Thyroid gland (tissue), 4 donors: ENCODE measurements at regions not wholly inside any gene's neighbourhood (a gene's known extent, or its start where the extent isn't known, plus 50 kb on each side); places are given as distances from the start of the nearest gene placed in this dataset.

ENCODE experiments used
- DNase-seq, 2 donors: peaks; one replicate each; pipeline ENCODE4 v3.0.0-alpha.2; 2019
- H3K27ac ChIP-seq, 3 donors: fragments of 200-600 bp; sonication (generic); 1 replicate in 2 of 3; 2 replicates in 1 of 3; pipeline ENCODE4 v1.5.1; 2016 to 2019; ENCODE audit warnings: mild to moderate bottlenecking in 1 of 3, moderate library complexity in 1 of 3
- H3K27me3 ChIP-seq: fragments of 200-600 bp; sonication (generic); one replicate; pipeline ENCODE4 v1.5.1; 2019
- H3K36me3 ChIP-seq, 2 donors: fragments of 200-600 bp; sonication (generic); one replicate each; pipeline ENCODE4 v1.5.1; 2016 to 2019
- H3K4me1 ChIP-seq, 2 donors: fragments of 200-600 bp; sonication (generic); one replicate each; pipeline ENCODE4 v1.5.1; 2017 to 2019
- H3K4me3 ChIP-seq, 3 donors: fragments of 200-600 bp; sonication (generic); replicated peaks in 1 of 3; 1 replicate in 2 of 3; 2 replicates in 1 of 3; pipeline ENCODE4 v1.5.1; 2016; ENCODE audit warnings: mild to moderate bottlenecking in 1 of 3
- H3K9me3 ChIP-seq: fragments of 200-600 bp; sonication (generic); one replicate; pipeline ENCODE4 v1.5.1; 2017
- POLR2A ChIP-seq, 2 donors: fragments of 450-650 bp; IDR thresholded peaks; one replicate each; pipeline ENCODE4 v1.6.1; 2017; ENCODE audit warnings: antibody characterized with exemption in 2 of 2, mild to moderate bottlenecking in 2 of 2, moderate library complexity in 1 of 2
- WGBS, 2 donors: methylation state at CpG; one replicate each; pipeline ENCODE4 v1.1.5; 2017; 5-methylcytosine and 5-hydroxymethylcytosine counted together
- intact Hi-C: fragments of 100-400 bp; cut with DNase I; formaldehyde crosslinking; loops from one replicate; pipeline ENCODE4 v1.15.1; 2023
- TF ChIP-seq, protein P1 (sequence below), 6 experiments: fragments of 200-600 bp in 3 of 6; fragments of 450-650 bp in 3 of 6; sonication (generic) in 3 of 6; IDR thresholded peaks; one replicate each; pipeline ENCODE4 v1.5.1; 2016 to 2019; ENCODE audit warnings: antibody characterized with exemption in 6 of 6, mild to moderate bottlenecking in 2 of 6, inconsistent platforms in 1 of 6, moderate library complexity in 1 of 6

DNA sequence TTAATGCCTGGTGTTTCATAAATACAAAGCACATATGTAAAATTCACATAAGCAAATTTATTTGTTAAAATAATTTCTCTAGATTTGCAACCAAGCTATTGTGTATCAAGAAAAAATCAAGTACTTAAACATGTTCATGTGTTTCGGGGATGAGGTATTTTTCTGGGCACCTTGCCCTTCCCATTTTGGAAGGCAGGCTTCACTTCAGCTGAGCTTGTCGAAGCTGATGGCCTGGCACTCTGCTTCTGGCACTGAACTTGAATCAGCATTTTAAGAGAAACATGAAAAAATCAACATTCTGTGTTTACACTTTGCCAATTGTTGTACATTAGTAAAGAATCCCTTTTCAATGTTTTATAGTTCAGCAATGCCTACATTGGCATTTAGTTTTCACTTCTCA lies 179.1 kb upstream of the STEAP4 start:
- intact Hi-C loops = no loop called here
- H3K9me3 ChIP-seq = no peaks in the 10 kb centered on the region
- peak; percentile 58 to 73 for DNase-seq
- WGBS, 2 donors = 23 to 34% methylated on average over 2 of the region's 2 CpGs
- H3K27ac ChIP-seq = no peak overlapping the region
- no peak overlapping the region for H3K4me3 ChIP-seq
- H3K27me3 ChIP-seq = no peaks in the 10 kb centered on the region
- H3K4me1 ChIP-seq = peaks cover 0 to 4% of the 10 kb centered on the region in 2 donors
- H3K36me3 ChIP-seq = no peaks in the 10 kb centered on the region
- TF ChIP-seq POLR2A (IDR thresholded peaks at IDR 0.05) = no peak
- TF ChIP-seq, protein P1, sequence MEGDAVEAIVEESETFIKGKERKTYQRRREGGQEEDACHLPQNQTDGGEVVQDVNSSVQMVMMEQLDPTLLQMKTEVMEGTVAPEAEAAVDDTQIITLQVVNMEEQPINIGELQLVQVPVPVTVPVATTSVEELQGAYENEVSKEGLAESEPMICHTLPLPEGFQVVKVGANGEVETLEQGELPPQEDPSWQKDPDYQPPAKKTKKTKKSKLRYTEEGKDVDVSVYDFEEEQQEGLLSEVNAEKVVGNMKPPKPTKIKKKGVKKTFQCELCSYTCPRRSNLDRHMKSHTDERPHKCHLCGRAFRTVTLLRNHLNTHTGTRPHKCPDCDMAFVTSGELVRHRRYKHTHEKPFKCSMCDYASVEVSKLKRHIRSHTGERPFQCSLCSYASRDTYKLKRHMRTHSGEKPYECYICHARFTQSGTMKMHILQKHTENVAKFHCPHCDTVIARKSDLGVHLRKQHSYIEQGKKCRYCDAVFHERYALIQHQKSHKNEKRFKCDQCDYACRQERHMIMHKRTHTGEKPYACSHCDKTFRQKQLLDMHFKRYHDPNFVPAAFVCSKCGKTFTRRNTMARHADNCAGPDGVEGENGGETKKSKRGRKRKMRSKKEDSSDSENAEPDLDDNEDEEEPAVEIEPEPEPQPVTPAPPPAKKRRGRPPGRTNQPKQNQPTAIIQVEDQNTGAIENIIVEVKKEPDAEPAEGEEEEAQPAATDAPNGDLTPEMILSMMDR (IDR thresholded peaks at IDR 0.05) = no peak

DNA sequence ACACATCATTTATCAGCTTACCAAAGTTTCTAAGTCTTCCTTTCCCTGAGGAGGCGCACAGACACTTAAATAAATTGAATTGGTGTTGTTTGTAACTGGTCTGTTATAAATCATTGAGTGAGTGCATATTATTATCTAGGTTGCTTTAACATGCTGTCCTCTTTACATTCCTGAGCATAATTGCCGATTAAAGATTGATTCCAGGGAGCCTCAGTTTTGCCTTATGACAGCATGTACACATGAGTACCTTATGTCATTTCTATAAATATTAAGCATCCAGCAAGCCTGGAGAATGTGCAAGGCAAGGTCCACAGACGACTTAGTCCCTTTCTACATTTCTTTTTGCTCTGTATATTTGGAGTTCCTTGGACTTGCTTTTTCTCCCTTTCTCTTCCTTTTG lies 177.9 kb upstream of the STEAP4 start:
- no peak for DNase-seq
- H3K27ac ChIP-seq = no peak overlapping the region
- H3K27me3 ChIP-seq = no peaks in the 10 kb centered on the region
- no peak overlapping the region for H3K4me3 ChIP-seq
- TF ChIP-seq, protein P1 (IDR thresholded peaks at IDR 0.05) = no peak
- no peak for TF ChIP-seq POLR2A (IDR thresholded peaks at IDR 0.05)
- H3K36me3 ChIP-seq = no peaks in the 10 kb centered on the region
- WGBS, 2 donors = 81 to 84% methylated on average over 3 of the region's 3 CpGs
- intact Hi-C loops = no loop called here
- peaks cover 0 to 5% of the 10 kb centered on the region in 2 donors for H3K4me1 ChIP-seq
- H3K9me3 ChIP-seq = no peaks in the 10 kb centered on the region

DNA sequence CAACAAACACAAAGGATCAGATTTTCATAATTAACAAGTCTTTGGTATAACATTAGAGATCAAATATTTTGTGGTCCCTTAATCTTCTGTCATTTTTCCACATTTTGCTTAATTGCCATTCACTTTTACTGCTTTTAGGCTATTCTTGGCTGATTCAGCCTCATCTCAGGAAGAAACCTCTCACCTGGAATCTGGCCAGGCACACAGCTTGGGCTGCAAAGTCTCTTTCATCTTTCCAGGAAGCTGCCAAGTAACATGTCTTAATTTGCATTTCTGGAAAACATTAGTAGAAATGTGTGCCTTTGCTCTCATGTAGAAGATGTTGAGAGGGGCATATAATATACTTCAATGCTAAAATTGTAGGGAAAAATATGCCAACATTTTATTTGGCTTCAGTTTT lies 174.2 kb upstream of the STEAP4 start:
- intact Hi-C loops = no loop called here
- no peak for TF ChIP-seq POLR2A (IDR thresholded peaks at IDR 0.05)
- TF ChIP-seq, protein P1 (IDR thresholded peaks at IDR 0.05) = no peak
- no peaks in the 10 kb centered on the region for H3K27me3 ChIP-seq
- H3K4me3 ChIP-seq = no peak overlapping the region
- H3K36me3 ChIP-seq = no peaks in the 10 kb centered on the region
- peaks cover 0 to 5% of the 10 kb centered on the region in 2 donors for H3K4me1 ChIP-seq
- no peak overlapping the region for H3K27ac ChIP-seq
- H3K9me3 ChIP-seq = no peaks in the 10 kb centered on the region
- peak; percentile 48 to 55 for DNase-seq

DNA sequence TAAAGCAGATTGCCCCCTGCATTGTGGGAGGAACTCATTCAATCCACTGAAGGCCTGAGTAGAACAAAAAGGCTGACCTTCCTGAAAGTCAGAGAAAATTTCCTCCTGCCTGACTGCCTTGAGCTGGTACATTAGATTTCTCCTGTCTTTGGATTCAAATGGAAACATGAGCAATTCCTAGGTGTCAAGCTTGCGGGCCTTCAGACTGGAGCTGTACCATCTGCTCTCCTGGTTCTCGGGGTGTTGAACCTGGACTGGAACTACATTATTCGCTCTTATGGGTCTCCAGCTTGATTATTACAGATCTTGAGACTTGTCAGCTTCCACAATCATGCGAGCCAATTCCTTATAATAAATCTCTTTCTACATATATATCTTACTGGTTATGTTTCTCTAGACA lies 173.6 kb upstream of the STEAP4 start:
- H3K27ac ChIP-seq = no peak overlapping the region
- no peak for DNase-seq
- 46 to 69% methylated on average over 4 of the region's 4 CpGs for WGBS, 2 donors
- TF ChIP-seq POLR2A (IDR thresholded peaks at IDR 0.05) = no peak
- TF ChIP-seq, protein P1 (IDR thresholded peaks at IDR 0.05) = no peak
- H3K36me3 ChIP-seq = no peaks in the 10 kb centered on the region
- no peaks in the 10 kb centered on the region for H3K9me3 ChIP-seq
- intact Hi-C loops = no loop called here
- H3K4me3 ChIP-seq = no peak overlapping the region
- H3K4me1 ChIP-seq = peaks cover 0 to 5% of the 10 kb centered on the region in 2 donors
- no peaks in the 10 kb centered on the region for H3K27me3 ChIP-seq

DNA sequence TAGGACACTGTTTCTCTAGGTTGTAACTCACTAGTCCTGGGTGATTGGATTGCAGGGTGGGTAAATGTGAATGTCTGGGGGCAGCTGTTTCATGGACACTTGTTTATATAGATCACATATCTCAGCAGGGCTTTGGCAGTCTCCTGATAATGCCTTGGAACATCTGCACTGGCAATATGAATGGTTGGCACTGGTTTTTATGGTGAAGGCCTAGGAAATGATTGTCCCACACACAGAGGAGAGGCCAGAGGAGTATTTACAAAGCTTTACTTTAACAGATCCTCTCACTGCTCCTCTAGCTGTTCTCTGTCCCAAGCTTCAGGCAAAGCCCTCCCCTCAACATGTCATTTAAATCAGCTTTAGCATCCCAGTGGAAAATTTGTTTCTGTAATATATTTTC lies 171.3 kb upstream of the STEAP4 start:
- no peak for DNase-seq
- no peaks in the 10 kb centered on the region for H3K27me3 ChIP-seq
- H3K9me3 ChIP-seq = no peaks in the 10 kb centered on the region
- no peaks in the 10 kb centered on the region for H3K36me3 ChIP-seq
- TF ChIP-seq, protein P1 (IDR thresholded peaks at IDR 0.05) = no peak
- TF ChIP-seq POLR2A (IDR thresholded peaks at IDR 0.05) = no peak
- peaks cover 0 to 5% of the 10 kb centered on the region in 2 donors for H3K4me1 ChIP-seq
- H3K27ac ChIP-seq = no peak overlapping the region
- intact Hi-C loops = no loop called here
- H3K4me3 ChIP-seq = no peak overlapping the region
